Mesendoderm (in vitro differentiated cells): ENCODE measurements at regions not wholly inside any gene's neighbourhood (a gene's known extent, or its start where the extent isn't known, plus 50 kb on each side); places are given as distances from the start of the nearest gene placed in this dataset.

ENCODE experiments used
- DNase-seq: peaks from one replicate; pipeline ENCODE4 v3.0.0; 2013
- H2AK5ac ChIP-seq: 2 replicates; pipeline ENCODE4 v1.6.1; 2013; ENCODE audit warnings: low read length, inconsistent platforms
- H2BK120ac ChIP-seq: 2 replicates; pipeline ENCODE4 v1.6.1; 2013; ENCODE audit warnings: low read depth, mild to moderate bottlenecking, low read length, moderate library complexity, mixed read lengths
- H2BK15ac ChIP-seq: replicated peaks from 2 replicates; pipeline ENCODE4 v1.6.1; 2013; ENCODE audit warnings: low read depth, mild to moderate bottlenecking, moderate library complexity
- H2BK5ac ChIP-seq: 2 replicates; pipeline ENCODE4 v1.6.1; 2013; ENCODE audit warnings: low read length, inconsistent platforms
- H3K18ac ChIP-seq: 2 replicates; pipeline ENCODE4 v1.6.1; 2013; ENCODE audit warnings: mild to moderate bottlenecking, low read length, mixed read lengths
- H3K23ac ChIP-seq: one replicate; pipeline ENCODE4 v1.6.1; 2013; ENCODE audit warnings: low read length
- H3K27ac ChIP-seq: 2 replicates; pipeline ENCODE4 v1.5.1; 2013; ENCODE audit warnings: low read depth, mild to moderate bottlenecking, inconsistent platforms, low read length, moderate library complexity
- H3K27me3 ChIP-seq: 2 replicates; pipeline ENCODE4 v1.6.1; 2013; ENCODE audit warnings: low read length, control low read depth, mild to moderate bottlenecking, inconsistent platforms; ENCODE audit not compliant: insufficient read depth, poor library complexity
- H3K36me3 ChIP-seq: 2 replicates; pipeline ENCODE4 v1.6.1; 2013; ENCODE audit warnings: low read length, inconsistent platforms; ENCODE audit not compliant: control insufficient read depth, insufficient read depth
- H3K4ac ChIP-seq: one replicate; pipeline ENCODE4 v1.6.1; 2013; ENCODE audit warnings: low read depth, mild to moderate bottlenecking, low read length, moderate library complexity
- H3K4me1 ChIP-seq: 2 replicates; pipeline ENCODE4 v1.6.1; 2013; ENCODE audit warnings: low read depth, low read length, inconsistent platforms; ENCODE audit not compliant: control insufficient read depth
- H3K4me2 ChIP-seq: 2 replicates; pipeline ENCODE4 v1.6.1; 2013; ENCODE audit warnings: low read length
- H3K4me3 ChIP-seq: 2 replicates; pipeline ENCODE4 v1.5.1; 2013; ENCODE audit warnings: mild to moderate bottlenecking, low read length
- H3K56ac ChIP-seq: one replicate; pipeline ENCODE4 v1.6.1; 2013; ENCODE audit warnings: low read length
- H3K79me1 ChIP-seq: 2 replicates; pipeline ENCODE4 v1.6.1; 2013; ENCODE audit warnings: low read length, inconsistent platforms
- H3K79me2 ChIP-seq: 2 replicates; pipeline ENCODE4 v1.6.1; 2013; ENCODE audit warnings: mild to moderate bottlenecking, low read length; ENCODE audit not compliant: control insufficient read depth, insufficient read depth
- H3K9ac ChIP-seq: 2 replicates; pipeline ENCODE4 v1.6.1; 2013; ENCODE audit warnings: low read length, inconsistent platforms
- H4K5ac ChIP-seq: one replicate; pipeline ENCODE4 v1.6.1; 2013; ENCODE audit warnings: low read length
- H4K8ac ChIP-seq: one replicate; pipeline ENCODE4 v1.6.1; 2013; ENCODE audit warnings: low read depth, mild to moderate bottlenecking, control low read depth, low read length, moderate library complexity
- WGBS: extraction: QIAGEN DNeasy Blood & Tissue Kit; methylation state at CpG from one replicate; pipeline ENCODE4 v1.1.7; 2013; ENCODE audit warnings: low lambda C conversion rate, missing lambda C conversion rate; ENCODE audit not compliant: insufficient coverage; ENCODE audit errors: extremely low coverage; 5-methylcytosine and 5-hydroxymethylcytosine counted together

DNA sequence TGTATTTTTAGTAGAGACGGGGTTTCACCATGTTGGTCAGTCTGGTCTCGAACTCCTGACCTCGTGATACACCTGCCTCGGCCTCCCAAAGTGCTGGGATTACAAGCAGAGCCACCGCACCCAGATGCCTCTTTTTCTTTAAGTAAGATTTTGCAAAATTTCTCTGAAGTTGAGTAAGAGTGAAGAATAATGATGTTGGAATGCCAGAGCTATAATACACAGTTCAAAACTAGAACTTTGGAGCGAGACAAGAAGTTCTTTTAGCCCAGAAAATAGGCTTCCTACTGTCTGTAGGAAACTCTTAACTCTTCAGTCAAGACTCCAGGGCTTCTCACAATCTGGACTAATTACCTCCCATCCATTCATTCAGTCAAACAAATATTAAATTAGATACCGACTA, 51.4 kb downstream of the MARCHF4 start:
- no peaks in the 10 kb centered on the region for H3K79me2 ChIP-seq
- H2BK5ac ChIP-seq = no peak overlapping the region
- no peaks in the 10 kb centered on the region for H3K27me3 ChIP-seq
- no peaks in the 10 kb centered on the region for H3K79me1 ChIP-seq
- H3K4me1 ChIP-seq = peaks cover 13% of the 10 kb centered on the region
- H2BK120ac ChIP-seq = no peak overlapping the region
- no peak for DNase-seq
- no peak overlapping the region for H3K56ac ChIP-seq
- no peak overlapping the region for H3K18ac ChIP-seq
- H3K23ac ChIP-seq = no peak overlapping the region
- peak overlapping the region; percentile 81 for H4K5ac ChIP-seq
- no peak overlapping the region for H3K4me2 ChIP-seq
- no peaks in the 10 kb centered on the region for H3K36me3 ChIP-seq
- H3K9ac ChIP-seq = no peak overlapping the region
- no peak overlapping the region for H3K27ac ChIP-seq
- H2BK15ac ChIP-seq = no peak overlapping the region
- H3K4me3 ChIP-seq = no peak overlapping the region
- no peak overlapping the region for H3K4ac ChIP-seq
- no CpG with 5 or more reads among the region's 7 CpGs for WGBS
- no peak overlapping the region for H2AK5ac ChIP-seq
- H4K8ac ChIP-seq = no peak overlapping the region

- Histone ChIP-seq H3K4me3 (no peak overlapping the region), H3K23ac (no peak overlapping the region), H3K4me2 (no peak overlapping the region), H2BK15ac (no peak overlapping the region), H3K79me2 (no peaks in the 10 kb centered on the region), H3K9ac (no peak overlapping the region), H3K4me1 (peaks cover 14% of the 10 kb centered on the region), H3K27me3 (no peaks in the 10 kb centered on the region), H3K4ac (no peak overlapping the region), H3K79me1 (no peaks in the 10 kb centered on the region), H4K8ac (no peak overlapping the region), H3K18ac (no peak overlapping the region), H3K36me3 (no peaks in the 10 kb centered on the region), H4K5ac (no peak overlapping the region), H2BK120ac (no peak overlapping the region), H2BK5ac (no peak overlapping the region), H3K27ac (no peak overlapping the region), H3K56ac (no peak overlapping the region), H2AK5ac (no peak overlapping the region)
- no CpG with 5 or more reads among the region's 2 CpGs for WGBS
- DNase-seq = peak; percentile 90
Observed at GRCh38 chr2:216319771-216320170, 52.5 kb downstream of the MARCHF4 start.

GRCh38 chr2:216318521-216318874, 53.8 kb downstream of the MARCHF4 start:
- Histone ChIP-seq H2BK15ac (no peak overlapping the region), H2BK120ac (peak overlapping the region; percentile 48), H3K4me2 (no peak overlapping the region), H4K8ac (no peak overlapping the region), H3K4me3 (no peak overlapping the region), H3K4ac (no peak overlapping the region), H3K27ac (peak overlapping the region; percentile 89), H3K79me2 (no peaks in the 10 kb centered on the region), H3K4me1 (peaks cover 14% of the 10 kb centered on the region), H3K18ac (peak overlapping the region; percentile 90), H3K9ac (no peak overlapping the region), H3K79me1 (no peaks in the 10 kb centered on the region), H2AK5ac (no peak overlapping the region), H3K27me3 (no peaks in the 10 kb centered on the region), H3K36me3 (no peaks in the 10 kb centered on the region), H4K5ac (no peak overlapping the region), H2BK5ac (peak overlapping the region; percentile 75), H3K56ac (no peak overlapping the region), H3K23ac (no peak overlapping the region)
- no CpG with 5 or more reads among the region's 2 CpGs for WGBS
- DNase-seq = peak; percentile 80

- H4K8ac ChIP-seq = no peak overlapping the region
- DNase-seq = peak; percentile 88
- H3K4me3 ChIP-seq = no peak overlapping the region
- H2BK5ac ChIP-seq = peak overlapping the region; percentile 75
- peaks cover 14% of the 10 kb centered on the region for H3K4me1 ChIP-seq
- H3K4ac ChIP-seq = no peak overlapping the region
- no peak overlapping the region for H3K23ac ChIP-seq
- no peaks in the 10 kb centered on the region for H3K36me3 ChIP-seq
- no peaks in the 10 kb centered on the region for H3K27me3 ChIP-seq
- no peaks in the 10 kb centered on the region for H3K79me1 ChIP-seq
- H3K79me2 ChIP-seq = no peaks in the 10 kb centered on the region
- peak overlapping the region; percentile 5 for H3K56ac ChIP-seq
- H3K9ac ChIP-seq = peak overlapping the region; percentile 0
- H3K27ac ChIP-seq = peak overlapping the region; percentile 89
- no peak overlapping the region for H2BK15ac ChIP-seq
- H3K4me2 ChIP-seq = no peak overlapping the region
- peak overlapping the region; percentile 48 for H2BK120ac ChIP-seq
- peak overlapping the region; percentile 90 for H3K18ac ChIP-seq
- no peak overlapping the region for H4K5ac ChIP-seq
- WGBS = no CpG with 5 or more reads among the region's 9 CpGs
- no peak overlapping the region for H2AK5ac ChIP-seq
Observed at GRCh38 chr2:216317831-216318520, 54.3 kb downstream of the MARCHF4 start.

GRCh38 chr2:216316743-216317142, 55.5 kb downstream of the MARCHF4 start:
- no CpG with 5 or more reads among the region's 2 CpGs for WGBS
- peak; percentile 83 for DNase-seq
- Histone ChIP-seq H3K79me2 (no peaks in the 10 kb centered on the region), H3K27ac (peak overlapping the region; percentile 13), H3K4me1 (peaks cover 14% of the 10 kb centered on the region), H3K36me3 (no peaks in the 10 kb centered on the region), H3K4me3 (no peak overlapping the region), H3K18ac (peak overlapping the region; percentile 20), H3K27me3 (no peaks in the 10 kb centered on the region), H2BK120ac (peak overlapping the region; percentile 74), H3K56ac (no peak overlapping the region), H2AK5ac (no peak overlapping the region), H3K23ac (no peak overlapping the region), H3K9ac (no peak overlapping the region), H4K5ac (no peak overlapping the region), H4K8ac (no peak overlapping the region), H3K79me1 (no peaks in the 10 kb centered on the region), H2BK5ac (no peak overlapping the region), H2BK15ac (no peak overlapping the region), H3K4me2 (no peak overlapping the region), H3K4ac (no peak overlapping the region)
